ENCODE measurements at regions not wholly inside any gene's neighbourhood (a gene's known extent, or its start where the extent isn't known, plus 50 kb on each side); places are given as distances from the start of the nearest gene placed in this dataset.

DNA sequence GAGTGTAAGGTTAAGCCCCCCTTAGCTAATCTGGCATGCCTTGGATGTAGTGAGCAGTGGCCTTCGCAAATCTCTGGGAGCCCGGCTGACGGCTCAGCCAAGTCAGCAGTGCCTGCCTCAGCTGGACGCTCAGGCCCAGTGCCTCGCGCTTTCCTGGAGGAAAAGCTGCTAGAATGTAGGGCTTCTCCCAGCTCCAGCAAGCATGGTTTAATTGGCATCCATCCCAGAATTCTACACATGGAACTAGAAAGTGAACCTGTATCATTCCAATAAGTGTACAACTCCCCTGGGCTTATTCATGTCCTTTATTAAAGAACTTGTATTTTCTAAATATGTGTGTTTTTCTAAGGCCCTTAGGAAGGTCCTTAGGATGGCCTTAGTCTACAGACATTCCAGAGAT lies 287.8 kb upstream of the SHH start:
- H3K9me3 ChIP-seq (replicated peaks; ENCODE audit: control insufficient read depth, insufficient read depth, low read length): peaks cover 2% of the 10 kb centered on the region
- TF ChIP-seq EZH2 (IDR thresholded peaks at IDR 0.05; ENCODE audit: borderline replicate concordance, low read depth, low read length, severe bottlenecking): no peak
- TF ChIP-seq, protein P1, sequence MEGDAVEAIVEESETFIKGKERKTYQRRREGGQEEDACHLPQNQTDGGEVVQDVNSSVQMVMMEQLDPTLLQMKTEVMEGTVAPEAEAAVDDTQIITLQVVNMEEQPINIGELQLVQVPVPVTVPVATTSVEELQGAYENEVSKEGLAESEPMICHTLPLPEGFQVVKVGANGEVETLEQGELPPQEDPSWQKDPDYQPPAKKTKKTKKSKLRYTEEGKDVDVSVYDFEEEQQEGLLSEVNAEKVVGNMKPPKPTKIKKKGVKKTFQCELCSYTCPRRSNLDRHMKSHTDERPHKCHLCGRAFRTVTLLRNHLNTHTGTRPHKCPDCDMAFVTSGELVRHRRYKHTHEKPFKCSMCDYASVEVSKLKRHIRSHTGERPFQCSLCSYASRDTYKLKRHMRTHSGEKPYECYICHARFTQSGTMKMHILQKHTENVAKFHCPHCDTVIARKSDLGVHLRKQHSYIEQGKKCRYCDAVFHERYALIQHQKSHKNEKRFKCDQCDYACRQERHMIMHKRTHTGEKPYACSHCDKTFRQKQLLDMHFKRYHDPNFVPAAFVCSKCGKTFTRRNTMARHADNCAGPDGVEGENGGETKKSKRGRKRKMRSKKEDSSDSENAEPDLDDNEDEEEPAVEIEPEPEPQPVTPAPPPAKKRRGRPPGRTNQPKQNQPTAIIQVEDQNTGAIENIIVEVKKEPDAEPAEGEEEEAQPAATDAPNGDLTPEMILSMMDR (IDR thresholded peaks at IDR 0.05; ENCODE audit: extremely low read depth in 1 of 2, insufficient read depth in 1 of 2, low read depth in 1 of 2, low read length in 2 of 2): no peak
- TF ChIP-seq MAX (IDR thresholded peaks at IDR 0.05; ENCODE audit: insufficient read depth, insufficient read length): no peak
- H2AFZ ChIP-seq (ENCODE audit: low read depth, low read length): no peak overlapping the region
- DNase-seq (ENCODE audit: low read depth, low spot score) (no peak), FAIRE-seq (no peak)
- H3K9ac ChIP-seq (replicated peaks; ENCODE audit: extremely low read depth, insufficient read depth, low read length): no peak overlapping the region
- no peaks in the 10 kb centered on the region for H3K79me2 ChIP-seq (ENCODE audit: control insufficient read depth, insufficient read depth, low read length)
- H3K9me1 ChIP-seq (replicated peaks; ENCODE audit: control insufficient read depth, extremely low read depth, insufficient read depth, low read length): no peaks in the 10 kb centered on the region
- no TSS peak for BruUV-seq (replicated peaks)
- H3K36me3 ChIP-seq (ENCODE audit: control insufficient read depth in 2 of 2, extremely low read depth in 1 of 2, insufficient read depth in 2 of 2, low read length in 2 of 2): no peaks in the 10 kb centered on the region
- H4K20me1 ChIP-seq (replicated peaks; ENCODE audit: control insufficient read depth, extremely low read depth, insufficient read depth, low read length): no peaks in the 10 kb centered on the region
- H3K27me3 ChIP-seq (ENCODE audit: control insufficient read depth in 2 of 2, insufficient read depth in 2 of 2, low read length in 2 of 2): no peaks in the 10 kb centered on the region
- intact Hi-C loops (cut with micrococcal nuclease): no loop called here
- no peak overlapping the region for H3K4me3 ChIP-seq (replicated peaks in 1 of 3; ENCODE audit: insufficient read depth in 1 of 3, low read depth in 1 of 3, low read length in 3 of 3)
- no peaks in the 10 kb centered on the region for H3K4me1 ChIP-seq (ENCODE audit: control insufficient read depth, extremely low read depth, insufficient read depth, low read length)
- dilution Hi-C loops (cut with MboI; ENCODE audit: extremely low pct_ligation_motif_present, low sequenced_read_pairs): no loop called here
- ChIA-PET CTCF (no interaction called here), POLR2A (no interaction called here)
- H3K4me2 ChIP-seq (ENCODE audit: insufficient read depth, low read length): no peak overlapping the region
- no peak overlapping the region for H3K27ac ChIP-seq (ENCODE audit: insufficient read depth, low read depth, low read length)

GRCh38 chr7:156099085-156099484 lies 286.8 kb upstream of the SHH start:
- no TSS peak for BruUV-seq (replicated peaks)
- Histone ChIP-seq H3K4me3 (replicated peaks in 1 of 3; ENCODE audit: insufficient read depth in 1 of 3, low read depth in 1 of 3, low read length in 3 of 3) (no peak overlapping the region), H4K20me1 (replicated peaks; ENCODE audit: control insufficient read depth, extremely low read depth, insufficient read depth, low read length) (no peaks in the 10 kb centered on the region), H3K27me3 (ENCODE audit: control insufficient read depth in 2 of 2, insufficient read depth in 2 of 2, low read length in 2 of 2) (no peaks in the 10 kb centered on the region), H3K36me3 (ENCODE audit: control insufficient read depth in 2 of 2, extremely low read depth in 1 of 2, insufficient read depth in 2 of 2, low read length in 2 of 2) (no peaks in the 10 kb centered on the region), H3K9me3 (replicated peaks; ENCODE audit: control insufficient read depth, insufficient read depth, low read length) (no peaks in the 10 kb centered on the region), H3K4me2 (ENCODE audit: insufficient read depth, low read length) (no peak overlapping the region), H3K79me2 (ENCODE audit: control insufficient read depth, insufficient read depth, low read length) (no peaks in the 10 kb centered on the region), H2AFZ (ENCODE audit: low read depth, low read length) (no peak overlapping the region), H3K4me1 (ENCODE audit: control insufficient read depth, extremely low read depth, insufficient read depth, low read length) (no peaks in the 10 kb centered on the region), H3K9ac (replicated peaks; ENCODE audit: extremely low read depth, insufficient read depth, low read length) (no peak overlapping the region), H3K27ac (ENCODE audit: insufficient read depth, low read depth, low read length) (no peak overlapping the region), H3K9me1 (replicated peaks; ENCODE audit: control insufficient read depth, extremely low read depth, insufficient read depth, low read length) (no peaks in the 10 kb centered on the region)
- DNase-seq (ENCODE audit: low read depth, low spot score) (no peak), FAIRE-seq (no peak)
- dilution Hi-C loops (cut with MboI; ENCODE audit: extremely low pct_ligation_motif_present, low sequenced_read_pairs): no loop called here
- ChIA-PET POLR2A (no interaction called here), CTCF (no interaction called here)
- TF ChIP-seq POLR2A (IDR thresholded peaks at IDR 0.05; ENCODE audit: low read depth, low read length) (no peak), GATA2 (IDR thresholded peaks at IDR 0.05; ENCODE audit: insufficient read depth, insufficient read length, low read depth, low read length) (no peak), FOS (IDR thresholded peaks at IDR 0.05; ENCODE audit: borderline replicate concordance, insufficient read depth, low read length) (no peak), MYC (IDR thresholded peaks at IDR 0.05; ENCODE audit: low read depth, low read length) (no peak), JUN (IDR thresholded peaks at IDR 0.05; ENCODE audit: borderline replicate concordance, insufficient read depth, insufficient read length, low read depth) (no peak), MAX (IDR thresholded peaks at IDR 0.05; ENCODE audit: insufficient read depth, insufficient read length) (no peak), EZH2 (IDR thresholded peaks at IDR 0.05; ENCODE audit: borderline replicate concordance, low read depth, low read length, severe bottlenecking) (no peak), POLR2AphosphoS5 (IDR thresholded peaks at IDR 0.05; ENCODE audit: insufficient read depth, low read depth, low read length) (no peak)
- TF ChIP-seq, protein P1 (IDR thresholded peaks at IDR 0.05; ENCODE audit: extremely low read depth in 1 of 2, insufficient read depth in 1 of 2, low read depth in 1 of 2, low read length in 2 of 2): no peak
- intact Hi-C loops (cut with micrococcal nuclease): no loop called here
